B cell (primary cell): ENCODE measurements at regions not wholly inside any gene's neighbourhood (a gene's known extent, or its start where the extent isn't known, plus 50 kb on each side); places are given as distances from the start of the nearest gene placed in this dataset.

Experiments used
- ATAC-seq: fragments of 200-7000 bp; cut with Tn5 transposase; one replicate; pipeline ENCODE4 v1.10.0; 2021; ENCODE audit warnings: low read depth, mild to moderate bottlenecking, moderate number of reproducible peaks, moderate library complexity
- CTCF ChIA-PET: fragments of 350-600 bp; sonication (Branson Sonifier 250); formaldehyde crosslinking; loops from one replicate; lab custom pipeline; 2021; ENCODE audit warnings: antibody characterized with exemption, inconsistent platforms; lab: Charles Lee
- POLR2A ChIA-PET: fragments of 350-600 bp; sonication (Branson Sonifier 250); formaldehyde crosslinking; loops from one replicate; lab custom pipeline; 2021; ENCODE audit warnings: antibody characterized with exemption; lab: Charles Lee
- DNase-seq: peaks from one replicate; pipeline ENCODE4 v3.0.0; 2013
- H2AFZ ChIP-seq: 2 replicates; pipeline ENCODE4 v1.6.1; 2012; ENCODE audit warnings: mild to moderate bottlenecking, low read depth, low read length; ENCODE audit not compliant: insufficient read depth, poor library complexity, severe bottlenecking
- H3K27ac ChIP-seq, 2 donors: 1 replicate in 1 of 2; 2 replicates in 1 of 2; pipeline ENCODE4 v1.5.1; 2012 to 2013; ENCODE audit warnings: low read length in 2 of 2, mild to moderate bottlenecking in 2 of 2, moderate library complexity in 1 of 2
- H3K27me3 ChIP-seq, 4 experiments: fragments of 200-600 bp in 1 of 4; sonication (generic) in 1 of 4; replicated peaks in 1 of 4; 1 replicate in 2 of 4; 2 replicates in 2 of 4; pipeline versions ENCODE4 v1.6.1 to v1.7.0; 2013 to 2016; ENCODE audit warnings: low read length in 3 of 4, mild to moderate bottlenecking in 2 of 4, mixed read lengths in 1 of 4, moderate library complexity in 1 of 4; ENCODE audit not compliant: insufficient read depth in 4 of 4, control insufficient read depth in 3 of 4; ENCODE audit errors: control extremely low read depth in 1 of 4
- H3K36me3 ChIP-seq, 2 experiments: replicated peaks in 1 of 2; 1 replicate in 1 of 2; 2 replicates in 1 of 2; pipeline versions ENCODE4 v1.6.1 to v1.7.1; 2013; ENCODE audit warnings: low read length in 1 of 2; ENCODE audit not compliant: insufficient read depth in 2 of 2, control insufficient read depth in 1 of 2; ENCODE audit errors: control extremely low read depth in 1 of 2, extremely low read depth in 1 of 2
- H3K4me1 ChIP-seq, 2 donors: fragments of 200-600 bp in 1 of 2; sonication (generic) in 1 of 2; 1 replicate in 1 of 2; 2 replicates in 1 of 2; pipeline versions ENCODE4 v1.5.1 to v1.6.1; 2013 to 2017; ENCODE audit warnings: low read length in 2 of 2; ENCODE audit not compliant: control insufficient read depth in 2 of 2, insufficient read depth in 2 of 2
- H3K4me2 ChIP-seq: replicated peaks from 2 replicates; pipeline ENCODE3; 2012; ENCODE audit warnings: mild to moderate bottlenecking, low read depth, low read length; ENCODE audit not compliant: poor library complexity, severe bottlenecking
- H3K4me3 ChIP-seq, 5 experiments: fragments of 200-600 bp in 1 of 5; sonication (generic) in 1 of 5; 1 replicate in 3 of 5; 2 replicates in 2 of 5; pipeline versions ENCODE4 v1.5.1 to v1.7.0; 2011 to 2016; ENCODE audit warnings: low read length in 4 of 5, mild to moderate bottlenecking in 4 of 5, low read depth in 2 of 5, control low read depth in 1 of 5, moderate library complexity in 1 of 5; ENCODE audit not compliant: insufficient read depth in 1 of 5; ENCODE audit errors: control extremely low read depth in 1 of 5, extremely low read depth in 1 of 5
- H3K79me2 ChIP-seq: fragments of 200-600 bp; sonication (generic); one replicate; pipeline ENCODE4 v1.6.0; 2016; ENCODE audit warnings: low read length; ENCODE audit not compliant: control insufficient read depth, insufficient read depth
- H3K9ac ChIP-seq: fragments of 200-600 bp; sonication (generic); 2 replicates; pipeline ENCODE4 v1.6.1; 2017; ENCODE audit warnings: mild to moderate bottlenecking, low read length, moderate library complexity
- H3K9me3 ChIP-seq, 3 donors: one replicate each; pipeline versions ENCODE4 v1.6.1 to v1.7.1; 2013; ENCODE audit warnings: low read length in 2 of 3; ENCODE audit not compliant: control insufficient read depth in 2 of 3, insufficient read depth in 1 of 3; ENCODE audit errors: control extremely low read depth in 1 of 3
- H4K20me1 ChIP-seq: 2 replicates; pipeline ENCODE4 v1.6.0; 2012; ENCODE audit warnings: mild to moderate bottlenecking, low read length; ENCODE audit not compliant: insufficient read depth, control insufficient read depth, poor library complexity, severe bottlenecking
- H3K27ac Mint-ChIP-seq: one replicate; pipeline ENCODE4 v1.8.0; 2021; ENCODE audit warnings: mixed read lengths
- H3K27me3 Mint-ChIP-seq: one replicate; pipeline ENCODE4 v1.8.0; 2021; ENCODE audit warnings: mixed read lengths
- H3K4me1 Mint-ChIP-seq: one replicate; pipeline ENCODE4 v1.8.0; 2021; ENCODE audit warnings: mixed read lengths
- H3K4me3 Mint-ChIP-seq: one replicate; pipeline ENCODE4 v1.8.0; 2021; ENCODE audit warnings: mixed read lengths
- H3K9me3 Mint-ChIP-seq: one replicate; pipeline ENCODE4 v1.8.0; 2022; ENCODE audit warnings: mixed read lengths; ENCODE audit not compliant: insufficient read depth
- CTCF ChIP-seq: fragments of 200-600 bp; IDR thresholded peaks from one replicate; pipeline ENCODE4 v1.8.0; 2022; ENCODE audit warnings: antibody characterized with exemption, mild to moderate bottlenecking
- EZH2 ChIP-seq: IDR thresholded peaks from 2 replicates; pipeline ENCODE4 v1.6.1; 2012; ENCODE audit warnings: borderline replicate concordance, low read depth, mild to moderate bottlenecking, moderate library complexity, low read length; ENCODE audit not compliant: insufficient read depth, poor library complexity, severe bottlenecking
- WGBS: methylation state at CpG from one replicate; pipeline ENCODE4 v1.1.5; 2013; ENCODE audit warnings: missing lambda C conversion rate; ENCODE audit not compliant: insufficient coverage; 5-methylcytosine and 5-hydroxymethylcytosine counted together
- intact Hi-C: fragments of 100-400 bp; cut with micrococcal nuclease; formaldehyde crosslinking; loops from one replicate; pipeline ENCODE4 v1.10.0; 2022

DNA sequence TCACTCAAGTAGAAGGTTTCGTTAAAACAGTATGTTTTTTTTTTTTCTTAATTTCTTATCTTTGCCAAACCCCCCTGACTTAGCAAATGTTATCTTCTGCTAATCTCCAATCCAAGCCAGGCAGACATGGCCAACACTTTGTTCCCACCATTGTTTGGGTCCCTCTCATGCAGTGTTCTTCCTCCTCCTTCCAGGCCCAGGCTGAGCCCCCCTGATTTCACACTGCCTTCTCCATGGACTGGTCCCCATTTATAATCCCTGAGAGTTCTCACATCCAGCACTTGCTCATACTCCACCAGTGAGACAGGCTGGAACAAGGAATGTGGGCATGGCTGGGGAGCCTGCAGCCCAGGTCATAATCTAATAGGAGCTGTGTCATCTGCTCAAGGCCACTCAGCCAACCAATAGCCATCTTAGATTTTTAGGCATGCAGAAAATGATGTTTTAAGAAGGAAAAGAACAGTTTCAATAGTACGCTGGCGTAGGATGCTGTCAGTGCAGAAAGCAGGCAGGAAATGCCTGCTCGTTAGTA, 238.4 kb upstream of the CCDC196 start:
- intact Hi-C loops = no loop called here
- Histone ChIP-seq H3K36me3 (no peaks in the 10 kb centered on the region), H3K4me2 (no peak overlapping the region), H3K27ac (no peak overlapping the region), H4K20me1 (no peaks in the 10 kb centered on the region), H3K79me2 (no peaks in the 10 kb centered on the region), H3K9me3 (no peaks in the 10 kb centered on the region), H3K27me3 (peaks cover 0 to 3% (median 0%) of the 10 kb centered on the region in 4 experiments), H2AFZ (no peak overlapping the region), H3K4me1 (no peaks in the 10 kb centered on the region), H3K4me3 (no peak overlapping the region), H3K9ac (no peak overlapping the region)
- TF ChIP-seq CTCF (no peak), EZH2 (no peak)
- POLR2A ChIA-PET = no interaction called here
- Mint-ChIP-seq H3K4me3 (no peak overlapping the region), H3K9me3 (no peaks in the 10 kb centered on the region), H3K27ac (no peak overlapping the region), H3K4me1 (no peaks in the 10 kb centered on the region), H3K27me3 (peaks cover 6% of the 10 kb centered on the region)
- CTCF ChIA-PET = no interaction called here
- ATAC-seq (no peak), DNase-seq (no peak)
- 83% methylated on average over 4 of the region's 4 CpGs for WGBS

GRCh38 chr14:66248256-66248655, 237.9 kb upstream of the CCDC196 start:
- ChIA-PET CTCF (no interaction called here), POLR2A (no interaction called here)
- Histone ChIP-seq H3K36me3 (no peaks in the 10 kb centered on the region), H3K79me2 (no peaks in the 10 kb centered on the region), H4K20me1 (no peaks in the 10 kb centered on the region), H3K9ac (no peak overlapping the region), H3K27ac (no peak overlapping the region), H3K4me1 (no peaks in the 10 kb centered on the region), H3K4me2 (no peak overlapping the region), H2AFZ (no peak overlapping the region), H3K4me3 (no peak overlapping the region), H3K9me3 (no peaks in the 10 kb centered on the region), H3K27me3 (peaks cover 0 to 3% (median 0%) of the 10 kb centered on the region in 4 experiments)
- Mint-ChIP-seq H3K9me3 (no peaks in the 10 kb centered on the region), H3K4me3 (no peak overlapping the region), H3K27ac (no peak overlapping the region), H3K4me1 (no peaks in the 10 kb centered on the region), H3K27me3 (peaks cover 6% of the 10 kb centered on the region)
- intact Hi-C loops = no loop called here
- 100% methylated on average over 2 of the region's 2 CpGs for WGBS
- no peak for TF ChIP-seq CTCF
- TF ChIP-seq EZH2 = no peak
- ATAC-seq (no peak), DNase-seq (no peak)
